SK-N-SH treated with all-trans-retinoic acid at 6 μM for 48 hours (cell line): ENCODE measurements at regions not wholly inside any gene's neighbourhood (a gene's known extent, or its start where the extent isn't known, plus 50 kb on each side); places are given as distances from the start of the nearest gene placed in this dataset.
"Not testable (repeated sequence)": the region's sequence is repeated elsewhere in the genome, so short reads cannot be mapped to it uniquely, and the experiment has no call there.

Experiments
- ATAC-seq: fragments of 200-7000 bp; cut with Tn5 transposase; 3 replicates; pipeline ENCODE4 v1.9.1; 2020; ENCODE audit warnings: mild to moderate bottlenecking, moderate library complexity
- ARNTL ChIP-seq: fragments of 450-650 bp; formaldehyde crosslinking; IDR thresholded peaks from 2 replicates; pipeline ENCODE4 v1.5.0; 2020; ENCODE audit warnings: low read depth, mild to moderate bottlenecking, moderate library complexity, borderline replicate concordance
- BACH2 ChIP-seq: fragments of 250-450 bp; sonication (Bioruptor Pico); IDR thresholded peaks from 2 replicates; pipeline ENCODE4 v1.9.0; 2021; ENCODE audit warnings: mild to moderate bottlenecking, borderline replicate concordance
- CSDC2 ChIP-seq: fragments of 250-450 bp; sonication (Bioruptor Pico); IDR thresholded peaks from 2 replicates; pipeline ENCODE4 v1.5.0; 2020; ENCODE audit warnings: mild to moderate bottlenecking, moderate library complexity
- ESRRG ChIP-seq: fragments of 250-450 bp; sonication (Bioruptor Pico); IDR thresholded peaks from 2 replicates; pipeline ENCODE4 v1.6.1; 2021; ENCODE audit warnings: mild to moderate bottlenecking
- ISL1 ChIP-seq: fragments of 250-450 bp; sonication (Bioruptor Pico); IDR thresholded peaks from 2 replicates; pipeline ENCODE4 v2.1.2; 2022; ENCODE audit warnings: mild to moderate bottlenecking, moderate library complexity
- PPARA ChIP-seq: fragments of 250-450 bp; sonication (Bioruptor Pico); IDR thresholded peaks from 2 replicates; pipeline ENCODE4 v1.5.0; 2020; ENCODE audit warnings: mild to moderate bottlenecking, borderline replicate concordance
- RARB ChIP-seq: fragments of 250-450 bp; sonication (Bioruptor Pico); IDR thresholded peaks from 2 replicates; pipeline ENCODE4 v1.8.0; 2021; ENCODE audit warnings: mild to moderate bottlenecking, moderate library complexity
- SNAI2 ChIP-seq: fragments of 250-450 bp; sonication (Bioruptor Pico); IDR thresholded peaks from 2 replicates; pipeline ENCODE4 v1.5.0; 2020; ENCODE audit warnings: mild to moderate bottlenecking, moderate library complexity
- ZFP3 ChIP-seq: fragments of 250-450 bp; sonication (Bioruptor Pico); IDR thresholded peaks from 2 replicates; pipeline ENCODE4 v1.5.0; 2020; ENCODE audit warnings: mild to moderate bottlenecking, moderate library complexity
- ZFP30 ChIP-seq: fragments of 450-650 bp; formaldehyde crosslinking; IDR thresholded peaks from 2 replicates; pipeline ENCODE4 v1.5.0; 2022; ENCODE audit warnings: mild to moderate bottlenecking, moderate library complexity
- ZNF70 ChIP-seq: fragments of 450-650 bp; formaldehyde crosslinking; IDR thresholded peaks from 2 replicates; pipeline ENCODE4 v1.5.0; 2020; ENCODE audit warnings: mild to moderate bottlenecking, moderate library complexity
- TF ChIP-seq, protein P1 (sequence below): fragments of 250-450 bp; sonication (Bioruptor Pico); IDR thresholded peaks from 2 replicates; pipeline ENCODE4 v1.5.1; 2020; ENCODE audit warnings: low read depth, mild to moderate bottlenecking, moderate library complexity
- TF ChIP-seq, protein P2 (sequence below): fragments of 250-450 bp; sonication (Bioruptor Pico); IDR thresholded peaks from 2 replicates; pipeline ENCODE4 v1.5.1; 2021; ENCODE audit warnings: mild to moderate bottlenecking, moderate library complexity
- TF ChIP-seq, protein P3 (sequence below): fragments of 250-450 bp; sonication (Bioruptor Pico); IDR thresholded peaks from 2 replicates; pipeline ENCODE4 v1.8.0; 2020; ENCODE audit warnings: mild to moderate bottlenecking, moderate library complexity, borderline replicate concordance
- TF ChIP-seq, protein P4 (sequence below): fragments of 250-450 bp; sonication (Bioruptor Pico); IDR thresholded peaks from 2 replicates; pipeline ENCODE4 v1.8.0; 2021; ENCODE audit warnings: low read depth, mild to moderate bottlenecking, moderate library complexity, borderline replicate concordance
- TF ChIP-seq, protein P5 (sequence below): fragments of 250-450 bp; sonication (Bioruptor Pico); IDR thresholded peaks from 2 replicates; pipeline ENCODE4 v1.5.0; 2020; ENCODE audit warnings: mild to moderate bottlenecking, moderate library complexity

DNA sequence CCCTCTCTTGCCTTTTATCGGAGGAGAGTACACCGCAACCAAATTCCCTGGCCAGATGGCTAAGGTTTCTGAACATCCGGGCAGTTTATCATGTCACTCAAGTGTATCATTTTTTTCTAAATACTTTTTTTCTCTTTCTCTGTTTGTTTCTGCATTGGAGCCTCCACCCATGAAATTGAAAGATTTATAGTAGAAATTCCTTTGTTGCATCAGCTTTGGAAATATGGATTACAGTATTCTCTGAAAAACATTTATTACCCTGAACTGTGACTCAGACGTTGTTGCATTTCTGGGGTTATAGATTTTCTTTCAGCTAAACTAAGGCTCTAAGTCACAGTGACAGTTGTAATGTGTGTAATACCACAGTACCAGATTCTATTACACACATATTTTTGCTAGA lies 187.0 kb downstream of the SPTSSA start:
- no peak for ATAC-seq
- TF ChIP-seq ESRRG (CRISPR knock-in tag) (no peak), ISL1 (CRISPR knock-in tag) (no peak), ZNF70 (CRISPR knock-in tag) (no peak), BACH2 (CRISPR knock-in tag) (no peak), ZFP3 (CRISPR knock-in tag) (no peak), RARB (CRISPR knock-in tag) (no peak), PPARA (CRISPR knock-in tag) (no peak), CSDC2 (CRISPR knock-in tag) (no peak), ZFP30 (CRISPR knock-in tag) (no peak)
- TF ChIP-seq, protein P1, sequence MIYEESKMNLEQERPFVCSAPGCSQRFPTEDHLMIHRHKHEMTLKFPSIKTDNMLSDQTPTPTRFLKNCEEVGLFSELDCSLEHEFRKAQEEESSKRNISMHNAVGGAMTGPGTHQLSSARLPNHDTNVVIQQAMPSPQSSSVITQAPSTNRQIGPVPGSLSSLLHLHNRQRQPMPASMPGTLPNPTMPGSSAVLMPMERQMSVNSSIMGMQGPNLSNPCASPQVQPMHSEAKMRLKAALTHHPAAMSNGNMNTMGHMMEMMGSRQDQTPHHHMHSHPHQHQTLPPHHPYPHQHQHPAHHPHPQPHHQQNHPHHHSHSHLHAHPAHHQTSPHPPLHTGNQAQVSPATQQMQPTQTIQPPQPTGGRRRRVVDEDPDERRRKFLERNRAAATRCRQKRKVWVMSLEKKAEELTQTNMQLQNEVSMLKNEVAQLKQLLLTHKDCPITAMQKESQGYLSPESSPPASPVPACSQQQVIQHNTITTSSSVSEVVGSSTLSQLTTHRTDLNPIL (CRISPR knock-in tag), result no peak
- TF ChIP-seq, protein P2, sequence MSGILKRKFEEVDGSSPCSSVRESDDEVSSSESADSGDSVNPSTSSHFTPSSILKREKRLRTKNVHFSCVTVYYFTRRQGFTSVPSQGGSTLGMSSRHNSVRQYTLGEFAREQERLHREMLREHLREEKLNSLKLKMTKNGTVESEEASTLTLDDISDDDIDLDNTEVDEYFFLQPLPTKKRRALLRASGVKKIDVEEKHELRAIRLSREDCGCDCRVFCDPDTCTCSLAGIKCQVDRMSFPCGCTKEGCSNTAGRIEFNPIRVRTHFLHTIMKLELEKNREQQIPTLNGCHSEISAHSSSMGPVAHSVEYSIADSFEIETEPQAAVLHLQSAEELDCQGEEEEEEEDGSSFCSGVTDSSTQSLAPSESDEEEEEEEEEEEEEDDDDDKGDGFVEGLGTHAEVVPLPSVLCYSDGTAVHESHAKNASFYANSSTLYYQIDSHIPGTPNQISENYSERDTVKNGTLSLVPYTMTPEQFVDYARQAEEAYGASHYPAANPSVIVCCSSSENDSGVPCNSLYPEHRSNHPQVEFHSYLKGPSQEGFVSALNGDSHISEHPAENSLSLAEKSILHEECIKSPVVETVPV (CRISPR knock-in tag), result no peak
- TF ChIP-seq, protein P3, sequence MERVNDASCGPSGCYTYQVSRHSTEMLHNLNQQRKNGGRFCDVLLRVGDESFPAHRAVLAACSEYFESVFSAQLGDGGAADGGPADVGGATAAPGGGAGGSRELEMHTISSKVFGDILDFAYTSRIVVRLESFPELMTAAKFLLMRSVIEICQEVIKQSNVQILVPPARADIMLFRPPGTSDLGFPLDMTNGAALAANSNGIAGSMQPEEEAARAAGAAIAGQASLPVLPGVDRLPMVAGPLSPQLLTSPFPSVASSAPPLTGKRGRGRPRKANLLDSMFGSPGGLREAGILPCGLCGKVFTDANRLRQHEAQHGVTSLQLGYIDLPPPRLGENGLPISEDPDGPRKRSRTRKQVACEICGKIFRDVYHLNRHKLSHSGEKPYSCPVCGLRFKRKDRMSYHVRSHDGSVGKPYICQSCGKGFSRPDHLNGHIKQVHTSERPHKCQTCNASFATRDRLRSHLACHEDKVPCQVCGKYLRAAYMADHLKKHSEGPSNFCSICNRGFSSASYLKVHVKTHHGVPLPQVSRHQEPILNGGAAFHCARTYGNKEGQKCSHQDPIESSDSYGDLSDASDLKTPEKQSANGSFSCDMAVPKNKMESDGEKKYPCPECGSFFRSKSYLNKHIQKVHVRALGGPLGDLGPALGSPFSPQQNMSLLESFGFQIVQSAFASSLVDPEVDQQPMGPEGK (CRISPR knock-in tag), result no peak

DNA sequence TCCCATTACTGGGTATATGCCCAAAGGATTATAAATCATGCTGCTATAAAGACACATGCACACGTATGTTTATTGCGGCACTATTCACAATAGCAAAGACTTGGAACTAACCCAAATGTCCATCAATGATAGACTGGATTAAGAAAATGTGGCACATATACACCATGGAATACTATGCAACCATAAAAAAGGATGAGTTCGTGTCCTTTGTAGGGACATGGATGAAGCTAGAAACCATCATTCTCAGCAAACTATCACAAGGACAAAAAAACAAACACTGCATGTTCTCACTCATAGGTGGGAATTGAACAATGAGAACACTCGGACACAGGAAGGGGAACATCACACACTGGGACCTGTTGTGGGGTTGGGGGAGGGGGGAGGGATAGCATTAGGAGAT lies 188.3 kb downstream of the SPTSSA start:
- not testable (repeated sequence) for ATAC-seq

DNA sequence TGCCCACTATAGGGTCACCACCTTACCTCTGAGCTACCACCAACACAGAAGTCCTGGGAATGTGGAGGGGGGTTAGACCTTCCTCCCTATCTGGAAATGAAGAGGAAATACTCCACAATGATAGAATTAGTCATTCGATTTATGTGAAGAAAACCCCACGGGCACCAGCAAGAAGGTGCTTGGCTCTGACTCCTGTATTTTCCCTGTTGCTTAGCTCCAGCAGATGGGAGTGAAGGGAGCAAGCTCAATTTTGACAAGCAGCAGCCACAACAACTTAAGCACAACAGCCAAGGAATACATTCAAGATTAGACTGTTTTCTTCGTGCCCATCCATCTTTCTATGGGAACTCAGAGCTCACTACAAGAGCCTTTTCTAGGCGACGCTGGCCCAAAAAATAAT lies 191.7 kb downstream of the SPTSSA start:
- TF ChIP-seq, protein P3 (CRISPR knock-in tag), result no peak
- TF ChIP-seq ARNTL (CRISPR knock-in tag), result no peak
- TF ChIP-seq BACH2 (CRISPR knock-in tag), result no peak
- TF ChIP-seq, protein P2 (CRISPR knock-in tag), result no peak
- TF ChIP-seq ZFP30 (CRISPR knock-in tag), result no peak
- no peak for TF ChIP-seq ISL1 (CRISPR knock-in tag)
- no peak for TF ChIP-seq SNAI2
- TF ChIP-seq, protein P4, sequence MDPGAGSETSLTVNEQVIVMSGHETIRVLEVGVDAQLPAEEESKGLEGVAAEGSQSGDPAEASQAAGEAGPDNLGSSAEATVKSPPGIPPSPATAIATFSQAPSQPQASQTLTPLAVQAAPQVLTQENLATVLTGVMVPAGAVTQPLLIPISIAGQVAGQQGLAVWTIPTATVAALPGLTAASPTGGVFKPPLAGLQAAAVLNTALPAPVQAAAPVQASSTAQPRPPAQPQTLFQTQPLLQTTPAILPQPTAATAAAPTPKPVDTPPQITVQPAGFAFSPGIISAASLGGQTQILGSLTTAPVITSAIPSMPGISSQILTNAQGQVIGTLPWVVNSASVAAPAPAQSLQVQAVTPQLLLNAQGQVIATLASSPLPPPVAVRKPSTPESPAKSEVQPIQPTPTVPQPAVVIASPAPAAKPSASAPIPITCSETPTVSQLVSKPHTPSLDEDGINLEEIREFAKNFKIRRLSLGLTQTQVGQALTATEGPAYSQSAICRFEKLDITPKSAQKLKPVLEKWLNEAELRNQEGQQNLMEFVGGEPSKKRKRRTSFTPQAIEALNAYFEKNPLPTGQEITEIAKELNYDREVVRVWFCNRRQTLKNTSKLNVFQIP (CRISPR knock-in tag), result no peak
- TF ChIP-seq, protein P5, sequence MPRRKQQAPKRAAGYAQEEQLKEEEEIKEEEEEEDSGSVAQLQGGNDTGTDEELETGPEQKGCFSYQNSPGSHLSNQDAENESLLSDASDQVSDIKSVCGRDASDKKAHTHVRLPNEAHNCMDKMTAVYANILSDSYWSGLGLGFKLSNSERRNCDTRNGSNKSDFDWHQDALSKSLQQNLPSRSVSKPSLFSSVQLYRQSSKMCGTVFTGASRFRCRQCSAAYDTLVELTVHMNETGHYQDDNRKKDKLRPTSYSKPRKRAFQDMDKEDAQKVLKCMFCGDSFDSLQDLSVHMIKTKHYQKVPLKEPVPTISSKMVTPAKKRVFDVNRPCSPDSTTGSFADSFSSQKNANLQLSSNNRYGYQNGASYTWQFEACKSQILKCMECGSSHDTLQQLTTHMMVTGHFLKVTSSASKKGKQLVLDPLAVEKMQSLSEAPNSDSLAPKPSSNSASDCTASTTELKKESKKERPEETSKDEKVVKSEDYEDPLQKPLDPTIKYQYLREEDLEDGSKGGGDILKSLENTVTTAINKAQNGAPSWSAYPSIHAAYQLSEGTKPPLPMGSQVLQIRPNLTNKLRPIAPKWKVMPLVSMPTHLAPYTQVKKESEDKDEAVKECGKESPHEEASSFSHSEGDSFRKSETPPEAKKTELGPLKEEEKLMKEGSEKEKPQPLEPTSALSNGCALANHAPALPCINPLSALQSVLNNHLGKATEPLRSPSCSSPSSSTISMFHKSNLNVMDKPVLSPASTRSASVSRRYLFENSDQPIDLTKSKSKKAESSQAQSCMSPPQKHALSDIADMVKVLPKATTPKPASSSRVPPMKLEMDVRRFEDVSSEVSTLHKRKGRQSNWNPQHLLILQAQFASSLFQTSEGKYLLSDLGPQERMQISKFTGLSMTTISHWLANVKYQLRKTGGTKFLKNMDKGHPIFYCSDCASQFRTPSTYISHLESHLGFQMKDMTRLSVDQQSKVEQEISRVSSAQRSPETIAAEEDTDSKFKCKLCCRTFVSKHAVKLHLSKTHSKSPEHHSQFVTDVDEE, result no peak
- ATAC-seq, result no peak
